H9 (cell line): ENCODE measurements at regions not wholly inside any gene's neighbourhood (a gene's known extent, or its start where the extent isn't known, plus 50 kb on each side); places are given as distances from the start of the nearest gene placed in this dataset.

ENCODE experiments used
- DNase-seq: peaks from one replicate; pipeline ENCODE4 v3.0.0-alpha.2; 2017
- H2AFZ ChIP-seq: one replicate; pipeline ENCODE4 v1.6.1; 2013; ENCODE audit warnings: mild to moderate bottlenecking, low read length, control low read depth, moderate library complexity
- H2AK5ac ChIP-seq: 2 replicates; pipeline ENCODE4 v1.6.1; 2013; ENCODE audit warnings: low read length, control low read depth, mixed read lengths; ENCODE audit not compliant: insufficient read length
- H2BK120ac ChIP-seq: one replicate; pipeline ENCODE4 v1.6.1; 2013; ENCODE audit warnings: low read depth, mild to moderate bottlenecking, low read length, control low read depth, inconsistent platforms; ENCODE audit not compliant: poor library complexity, severe bottlenecking
- H2BK12ac ChIP-seq: 2 replicates; pipeline ENCODE4 v1.6.1; 2013; ENCODE audit warnings: low read length, control low read depth, mixed read lengths, low read depth; ENCODE audit not compliant: insufficient read length
- H2BK15ac ChIP-seq: 2 replicates; pipeline ENCODE4 v1.6.1; 2013; ENCODE audit warnings: low read depth, low read length, control low read depth
- H2BK20ac ChIP-seq: one replicate; pipeline ENCODE4 v1.6.1; 2013; ENCODE audit warnings: low read depth, mild to moderate bottlenecking, low read length, control low read depth, inconsistent platforms; ENCODE audit not compliant: poor library complexity, severe bottlenecking
- H2BK5ac ChIP-seq: 2 replicates; pipeline ENCODE4 v1.6.1; 2013; ENCODE audit warnings: low read length, control low read depth, mixed read lengths; ENCODE audit not compliant: insufficient read length
- H3K14ac ChIP-seq: 2 replicates; pipeline ENCODE4 v1.6.1; 2013; ENCODE audit warnings: low read length, control low read depth; ENCODE audit not compliant: insufficient read depth
- H3K18ac ChIP-seq: 2 replicates; pipeline ENCODE4 v1.6.1; 2013; ENCODE audit warnings: low read depth, mild to moderate bottlenecking, mixed read lengths, low read length, control low read depth; ENCODE audit not compliant: insufficient read length
- H3K23ac ChIP-seq: 2 replicates; pipeline ENCODE4 v1.6.1; 2013; ENCODE audit warnings: low read length, control low read depth, mixed read lengths, low read depth; ENCODE audit not compliant: insufficient read length
- H3K23me2 ChIP-seq: 2 replicates; pipeline ENCODE4 v1.6.1; 2013; ENCODE audit warnings: low read depth, mild to moderate bottlenecking, mixed read lengths, low read length, control low read depth; ENCODE audit not compliant: insufficient read length, poor library complexity, severe bottlenecking
- H3K27ac ChIP-seq: 2 replicates; pipeline ENCODE4 v1.5.1; 2013; ENCODE audit warnings: low read length, control low read depth, mixed read lengths, low read depth; ENCODE audit not compliant: insufficient read length
- H3K27me3 ChIP-seq: 2 replicates; pipeline ENCODE4 v1.6.1; 2013; ENCODE audit warnings: low read length, control low read depth, inconsistent platforms; ENCODE audit not compliant: insufficient read depth
- H3K4ac ChIP-seq: 2 replicates; pipeline ENCODE4 v1.6.1; 2013; ENCODE audit warnings: low read depth, mild to moderate bottlenecking, control low read depth, inconsistent platforms, low read length, moderate library complexity
- H3K4me1 ChIP-seq: 2 replicates; pipeline ENCODE4 v1.6.1; 2013; ENCODE audit warnings: low read length, control low read depth, inconsistent platforms; ENCODE audit not compliant: insufficient read depth
- H3K4me2 ChIP-seq: 2 replicates; pipeline ENCODE4 v1.6.1; 2013; ENCODE audit warnings: low read length, control low read depth, mixed read lengths; ENCODE audit not compliant: insufficient read length, insufficient read depth
- H3K56ac ChIP-seq: 2 replicates; pipeline ENCODE4 v1.6.1; 2013; ENCODE audit warnings: low read depth, mild to moderate bottlenecking, mixed read lengths, low read length, control low read depth; ENCODE audit not compliant: insufficient read length
- H3K79me1 ChIP-seq: 2 replicates; pipeline ENCODE4 v1.6.1; 2013; ENCODE audit warnings: low read depth, mild to moderate bottlenecking, moderate library complexity, low read length, control low read depth, inconsistent platforms; ENCODE audit not compliant: insufficient read depth, poor library complexity, severe bottlenecking
- H3K79me2 ChIP-seq: 2 replicates; pipeline ENCODE4 v1.6.1; 2013; ENCODE audit warnings: low read length, control low read depth, inconsistent platforms; ENCODE audit not compliant: insufficient read depth
- H3K9ac ChIP-seq: 2 replicates; pipeline ENCODE4 v1.6.1; 2013; ENCODE audit warnings: low read length, control low read depth, mixed read lengths; ENCODE audit not compliant: insufficient read length; ENCODE audit errors: extremely low read depth
- H3K9me3 ChIP-seq: one replicate; pipeline ENCODE4 v1.6.1; 2013; ENCODE audit warnings: low read depth, low read length, inconsistent platforms; ENCODE audit not compliant: control insufficient read depth
- H3T11ph ChIP-seq: one replicate; pipeline ENCODE4 v1.6.1; 2013; ENCODE audit warnings: mild to moderate bottlenecking, low read length, control low read depth, inconsistent platforms
- H4K20me1 ChIP-seq: one replicate; pipeline ENCODE4 v1.6.1; 2013; ENCODE audit not compliant: control insufficient read depth, insufficient read length, insufficient read depth
- H4K5ac ChIP-seq: 2 replicates; pipeline ENCODE4 v1.6.1; 2013; ENCODE audit warnings: low read depth, mild to moderate bottlenecking, mixed read lengths, low read length, control low read depth; ENCODE audit not compliant: insufficient read length
- H4K8ac ChIP-seq: replicated peaks from 2 replicates; pipeline ENCODE4 v1.6.1; 2013; ENCODE audit warnings: low read length, control low read depth, mixed read lengths, low read depth; ENCODE audit not compliant: insufficient read length
- H4K91ac ChIP-seq: 2 replicates; pipeline ENCODE4 v1.6.1; 2013; ENCODE audit warnings: low read depth, mild to moderate bottlenecking, moderate library complexity, mixed read lengths, low read length, control low read depth; ENCODE audit not compliant: insufficient read length
- H3K27ac Mint-ChIP-seq, 3 experiments: 2 replicates in 2 of 3; 3 replicates in 1 of 3; pipeline ENCODE4 v1.8.0; 2020 to 2021; ENCODE audit warnings: mixed read lengths in 3 of 3, mild to moderate bottlenecking in 1 of 3, moderate library complexity in 1 of 3
- H3K27me3 Mint-ChIP-seq: 2 replicates; pipeline ENCODE4 v1.8.0; 2021; ENCODE audit warnings: low read depth, mild to moderate bottlenecking, moderate library complexity, mixed read lengths
- H3K36me3 Mint-ChIP-seq, 3 experiments: 2 replicates in 2 of 3; 3 replicates in 1 of 3; pipeline ENCODE4 v1.8.0; 2020 to 2021; ENCODE audit warnings: low read depth in 3 of 3, mixed read lengths in 3 of 3; ENCODE audit not compliant: insufficient read depth in 1 of 3
- H3K4me1 Mint-ChIP-seq, 2 experiments: 2 replicates each; pipeline ENCODE4 v1.8.0; 2020; ENCODE audit warnings: mixed read lengths in 2 of 2
- H3K4me3 Mint-ChIP-seq, 2 experiments: 2 replicates in 1 of 2; 3 replicates in 1 of 2; pipeline ENCODE4 v1.8.0; 2020 to 2021; ENCODE audit warnings: mild to moderate bottlenecking in 2 of 2, mixed read lengths in 2 of 2, moderate library complexity in 1 of 2
- H3K9me3 Mint-ChIP-seq, 2 experiments: 2 replicates in 1 of 2; 3 replicates in 1 of 2; pipeline ENCODE4 v1.8.0; 2020; ENCODE audit warnings: mild to moderate bottlenecking in 2 of 2, mixed read lengths in 2 of 2, moderate library complexity in 1 of 2
- WGBS: extraction: QIAGEN DNeasy Blood & Tissue Kit; methylation state at CpG from one replicate; pipeline ENCODE4 v1.1.7; 2013; ENCODE audit warnings: missing lambda C conversion rate, low lambda C conversion rate, mixed read lengths; ENCODE audit not compliant: insufficient read length; ENCODE audit errors: extremely low coverage; 5-methylcytosine and 5-hydroxymethylcytosine counted together
- TF ChIP-seq, protein P1 (sequence below): fragments of 200-600 bp; sonication (generic); conservative IDR thresholded peaks from 3 replicates; pipeline ENCODE4 v1.8.0; 2021; ENCODE audit warnings: antibody characterized with exemption, mild to moderate bottlenecking

GRCh38 chr1:39136638-39137037 is 67.9 kb upstream of the MACF1 start:
- H3K27ac ChIP-seq, result no peak overlapping the region
- H3T11ph ChIP-seq, result no peak overlapping the region
- no peak overlapping the region for H2BK5ac ChIP-seq
- no peak overlapping the region for H4K8ac ChIP-seq
- no CpG with 5 or more reads among the region's 2 CpGs for WGBS
- no peaks in the 10 kb centered on the region for H3K23me2 ChIP-seq
- no peaks in the 10 kb centered on the region for H3K9me3 Mint-ChIP-seq
- peaks cover 27% of the 10 kb centered on the region; the same call in 1 of the 2 replicates for H3K79me2 ChIP-seq
- TF ChIP-seq, protein P1, sequence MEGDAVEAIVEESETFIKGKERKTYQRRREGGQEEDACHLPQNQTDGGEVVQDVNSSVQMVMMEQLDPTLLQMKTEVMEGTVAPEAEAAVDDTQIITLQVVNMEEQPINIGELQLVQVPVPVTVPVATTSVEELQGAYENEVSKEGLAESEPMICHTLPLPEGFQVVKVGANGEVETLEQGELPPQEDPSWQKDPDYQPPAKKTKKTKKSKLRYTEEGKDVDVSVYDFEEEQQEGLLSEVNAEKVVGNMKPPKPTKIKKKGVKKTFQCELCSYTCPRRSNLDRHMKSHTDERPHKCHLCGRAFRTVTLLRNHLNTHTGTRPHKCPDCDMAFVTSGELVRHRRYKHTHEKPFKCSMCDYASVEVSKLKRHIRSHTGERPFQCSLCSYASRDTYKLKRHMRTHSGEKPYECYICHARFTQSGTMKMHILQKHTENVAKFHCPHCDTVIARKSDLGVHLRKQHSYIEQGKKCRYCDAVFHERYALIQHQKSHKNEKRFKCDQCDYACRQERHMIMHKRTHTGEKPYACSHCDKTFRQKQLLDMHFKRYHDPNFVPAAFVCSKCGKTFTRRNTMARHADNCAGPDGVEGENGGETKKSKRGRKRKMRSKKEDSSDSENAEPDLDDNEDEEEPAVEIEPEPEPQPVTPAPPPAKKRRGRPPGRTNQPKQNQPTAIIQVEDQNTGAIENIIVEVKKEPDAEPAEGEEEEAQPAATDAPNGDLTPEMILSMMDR, result no peak
- H3K27ac Mint-ChIP-seq, result peak overlapping the region in 1 of 3 experiments; percentile 36; a peak in 1 of 7 replicates
- H4K5ac ChIP-seq, result no peak overlapping the region
- H2BK15ac ChIP-seq, result no peak overlapping the region
- H3K4me1 ChIP-seq, result peaks cover 18% of the 10 kb centered on the region
- H3K56ac ChIP-seq, result no peak overlapping the region
- no peaks in the 10 kb centered on the region for H3K27me3 Mint-ChIP-seq
- no peak overlapping the region for H3K9ac ChIP-seq
- H2BK12ac ChIP-seq, result no peak overlapping the region
- no peak overlapping the region for H3K23ac ChIP-seq
- no peak overlapping the region for H3K4me3 Mint-ChIP-seq
- no peaks in the 10 kb centered on the region for H3K9me3 ChIP-seq
- DNase-seq, result no peak
- H3K4me1 Mint-ChIP-seq, result peaks cover 27 to 46% of the 10 kb centered on the region in 2 experiments
- H3K36me3 Mint-ChIP-seq, result peaks cover 0 to 6% (median 0%) of the 10 kb centered on the region in 3 experiments; a peak in 4 of 7 replicates
- no peak overlapping the region for H3K4me2 ChIP-seq
- no peak overlapping the region for H3K4ac ChIP-seq
- H4K20me1 ChIP-seq, result peaks cover 2% of the 10 kb centered on the region
- H3K18ac ChIP-seq, result no peak overlapping the region
- no peaks in the 10 kb centered on the region for H3K27me3 ChIP-seq
- H2AFZ ChIP-seq, result no peak overlapping the region
- no peak overlapping the region for H4K91ac ChIP-seq
- no peak overlapping the region for H2BK20ac ChIP-seq
- H2BK120ac ChIP-seq, result no peak overlapping the region
- H3K79me1 ChIP-seq, result no peaks in the 10 kb centered on the region
- H2AK5ac ChIP-seq, result no peak overlapping the region
- no peak overlapping the region for H3K14ac ChIP-seq
